GM12872 (cell line): ENCODE measurements at regions not wholly inside any gene's neighbourhood (a gene's known extent, or its start where the extent isn't known, plus 50 kb on each side); places are given as distances from the start of the nearest gene placed in this dataset.

Source experiments
- TF ChIP-seq, protein P1 (sequence below): IDR thresholded peaks from 3 replicates; pipeline ENCODE4 v1.5.1; 2011; ENCODE audit warnings: low read depth, mild to moderate bottlenecking, low read length, moderate library complexity; ENCODE audit not compliant: insufficient read depth

DNA sequence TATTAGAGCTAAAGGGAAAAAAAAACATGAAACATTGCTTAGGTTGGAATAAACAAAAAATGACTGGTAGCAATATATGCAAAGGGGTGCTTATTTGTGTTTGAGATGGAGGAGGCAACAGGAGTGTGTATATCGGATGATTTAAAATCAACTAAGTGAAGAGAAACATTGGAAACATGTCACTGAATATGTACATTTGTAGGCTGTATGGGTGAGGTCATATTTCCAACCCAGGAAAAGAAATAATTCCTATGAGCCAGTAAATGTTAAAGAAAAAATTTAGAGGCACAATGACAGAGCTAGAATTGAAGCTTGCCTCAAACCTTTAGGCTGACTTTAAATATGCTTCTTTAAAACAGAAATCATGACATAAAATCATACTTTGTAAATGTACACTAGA, 709.0 kb upstream of the SEMA3D start:
- TF ChIP-seq, protein P1, sequence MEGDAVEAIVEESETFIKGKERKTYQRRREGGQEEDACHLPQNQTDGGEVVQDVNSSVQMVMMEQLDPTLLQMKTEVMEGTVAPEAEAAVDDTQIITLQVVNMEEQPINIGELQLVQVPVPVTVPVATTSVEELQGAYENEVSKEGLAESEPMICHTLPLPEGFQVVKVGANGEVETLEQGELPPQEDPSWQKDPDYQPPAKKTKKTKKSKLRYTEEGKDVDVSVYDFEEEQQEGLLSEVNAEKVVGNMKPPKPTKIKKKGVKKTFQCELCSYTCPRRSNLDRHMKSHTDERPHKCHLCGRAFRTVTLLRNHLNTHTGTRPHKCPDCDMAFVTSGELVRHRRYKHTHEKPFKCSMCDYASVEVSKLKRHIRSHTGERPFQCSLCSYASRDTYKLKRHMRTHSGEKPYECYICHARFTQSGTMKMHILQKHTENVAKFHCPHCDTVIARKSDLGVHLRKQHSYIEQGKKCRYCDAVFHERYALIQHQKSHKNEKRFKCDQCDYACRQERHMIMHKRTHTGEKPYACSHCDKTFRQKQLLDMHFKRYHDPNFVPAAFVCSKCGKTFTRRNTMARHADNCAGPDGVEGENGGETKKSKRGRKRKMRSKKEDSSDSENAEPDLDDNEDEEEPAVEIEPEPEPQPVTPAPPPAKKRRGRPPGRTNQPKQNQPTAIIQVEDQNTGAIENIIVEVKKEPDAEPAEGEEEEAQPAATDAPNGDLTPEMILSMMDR: no peak

DNA sequence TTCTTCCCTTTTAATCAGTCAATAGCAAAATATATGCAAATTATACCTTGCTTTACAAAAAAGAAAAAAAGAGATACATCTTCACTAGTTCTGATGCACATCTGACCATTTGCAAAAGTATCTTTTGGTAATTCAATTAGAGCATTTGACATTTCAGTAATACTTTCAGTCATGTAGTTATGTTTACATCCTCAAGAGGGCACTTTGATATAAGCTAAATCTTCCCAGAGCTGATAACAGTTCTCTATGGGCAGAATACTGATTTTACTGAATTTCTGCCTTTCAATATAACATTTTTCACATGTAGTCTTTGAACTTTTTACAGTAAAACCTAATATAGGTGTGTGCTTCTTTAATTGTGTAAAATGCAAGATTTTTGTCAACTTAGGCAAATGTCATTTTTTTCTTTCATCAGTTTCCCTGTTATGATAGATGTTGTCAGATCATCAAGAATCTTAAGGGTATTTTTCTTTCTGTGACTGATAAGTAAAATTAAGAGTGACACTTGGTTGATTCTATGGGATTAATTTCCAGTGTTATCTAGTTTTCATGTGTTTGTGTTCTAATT, 703.5 kb upstream of the SEMA3D start:
- TF ChIP-seq, protein P1: peak; percentile 34; the same call in 2 of the 3 replicates

DNA sequence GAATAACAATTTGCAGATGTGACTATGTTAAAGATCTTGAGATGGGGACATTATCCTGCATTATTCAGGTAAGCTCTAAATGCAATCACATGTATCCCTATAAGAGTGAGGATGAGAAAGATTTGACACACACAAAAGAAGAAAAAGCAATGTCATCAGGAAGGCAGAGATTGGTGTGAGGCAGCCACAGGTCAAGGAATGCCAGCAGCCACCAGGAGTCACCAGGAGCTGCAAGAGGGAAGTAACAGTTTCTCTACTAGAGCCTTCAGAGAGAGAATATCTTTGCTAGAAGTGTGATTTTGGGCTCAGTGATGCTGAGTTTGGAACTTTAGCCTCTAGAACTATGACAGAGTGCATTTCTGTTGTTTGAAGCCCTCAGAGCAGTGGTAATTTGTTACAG, 700.3 kb upstream of the SEMA3D start:
- TF ChIP-seq, protein P1: no peak

DNA sequence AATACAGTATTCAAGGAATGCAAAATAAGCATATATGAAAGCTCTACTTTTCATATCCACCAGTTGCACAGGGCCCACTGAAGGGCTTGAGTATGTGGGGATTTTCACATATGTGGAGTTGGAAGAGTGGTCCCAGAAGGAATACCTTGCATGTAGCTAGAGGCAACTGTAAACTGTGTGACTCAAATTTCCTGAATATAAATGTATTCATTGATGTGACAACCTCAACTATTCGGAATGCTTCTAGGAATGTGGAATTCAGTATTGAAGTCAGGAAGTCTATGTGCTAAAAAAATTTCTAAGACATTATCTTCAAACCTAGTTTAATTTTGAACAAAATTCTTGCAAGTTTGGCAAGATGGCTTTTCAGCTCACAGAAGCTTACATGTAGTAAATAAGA, 695.5 kb upstream of the SEMA3D start:
- TF ChIP-seq, protein P1: no peak

DNA sequence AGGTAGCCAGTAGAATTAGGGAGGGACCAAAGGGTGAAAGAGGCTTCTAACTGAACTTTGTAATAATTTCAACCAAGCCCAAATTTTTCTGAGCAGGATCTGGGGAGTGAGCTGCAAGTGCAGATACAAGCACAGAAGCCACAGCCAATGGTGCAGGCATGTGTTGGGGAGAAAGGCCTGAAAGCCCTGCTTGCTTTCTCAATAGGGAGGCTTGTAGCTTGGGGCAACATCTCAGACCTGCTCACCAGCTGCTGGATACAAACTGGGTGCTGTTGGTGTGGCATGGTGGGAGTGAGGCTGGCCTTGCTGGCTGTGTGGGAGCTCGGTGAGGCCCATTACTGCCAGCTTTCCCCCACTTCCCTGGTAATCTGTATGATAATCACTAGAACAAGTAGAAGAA, 688.5 kb upstream of the SEMA3D start:
- TF ChIP-seq, protein P1: no peak

DNA sequence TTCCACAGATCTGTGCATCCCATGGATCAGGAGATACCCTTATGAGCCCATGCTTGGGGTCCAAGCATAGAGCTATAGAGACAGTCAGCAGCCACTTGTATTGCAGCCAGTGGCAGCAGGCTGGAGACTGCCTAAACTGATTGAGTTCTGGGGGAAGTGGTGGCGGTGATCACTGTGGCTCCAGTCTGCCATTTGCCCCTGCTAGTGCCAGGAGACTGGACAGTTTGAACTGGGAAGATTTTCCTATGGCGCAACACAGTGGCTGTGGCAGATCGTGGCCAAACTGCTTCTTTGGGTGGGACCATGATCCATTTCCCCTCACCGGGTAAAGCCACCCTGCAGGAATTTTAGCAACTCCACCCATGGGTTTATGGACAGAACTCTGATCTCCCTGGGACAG, 679.7 kb upstream of the SEMA3D start:
- TF ChIP-seq, protein P1: no peak

DNA sequence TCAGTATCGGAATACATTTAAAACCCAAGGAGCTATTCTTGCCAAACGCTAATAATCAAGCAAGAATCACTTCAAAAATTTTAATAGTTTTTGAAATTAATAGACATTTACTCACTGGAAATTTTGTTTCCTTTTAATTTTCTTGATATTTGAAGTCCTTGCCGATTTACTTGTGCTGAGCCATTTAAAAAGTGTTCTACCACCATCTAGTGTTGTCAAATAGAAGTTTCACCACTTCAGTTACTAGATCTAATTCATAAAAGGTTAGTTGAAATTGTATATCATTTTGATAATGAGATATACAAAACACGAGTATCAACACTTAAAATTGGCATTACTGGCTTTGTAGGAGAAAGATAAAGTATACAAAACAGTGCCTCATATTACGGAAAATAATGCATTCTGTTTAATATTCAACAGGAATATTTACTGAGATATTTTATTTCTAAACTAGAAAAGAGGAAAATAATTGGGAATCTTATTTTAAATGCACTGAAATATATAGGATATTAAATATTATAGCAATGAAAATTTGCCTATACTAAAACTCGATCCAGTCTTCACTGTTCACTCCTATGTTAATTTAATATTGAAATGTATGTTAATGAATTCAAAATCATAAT, 664.8 kb upstream of the SEMA3D start:
- TF ChIP-seq, protein P1: no peak; the same call in 2 of the 3 replicates
